Muscle layer of colon (tissue), 2 donors: ENCODE measurements at regions not wholly inside any gene's neighbourhood (a gene's known extent, or its start where the extent isn't known, plus 50 kb on each side); places are given as distances from the start of the nearest gene placed in this dataset.

Experiments
- H3K27ac ChIP-seq: one replicate; pipeline ENCODE4 v1.7.0; 2013; ENCODE audit warnings: low read depth, mild to moderate bottlenecking, low read length, moderate library complexity
- H3K27me3 ChIP-seq, 2 donors: one replicate each; pipeline ENCODE4 v1.7.0; 2013; ENCODE audit warnings: low read length in 2 of 2, mild to moderate bottlenecking in 2 of 2; ENCODE audit not compliant: insufficient read depth in 2 of 2, control insufficient read depth in 1 of 2
- H3K36me3 ChIP-seq: one replicate; pipeline ENCODE4 v1.7.0; 2013; ENCODE audit warnings: mild to moderate bottlenecking, low read length; ENCODE audit not compliant: insufficient read depth
- H3K4me1 ChIP-seq: one replicate; pipeline ENCODE4 v1.7.0; 2013; ENCODE audit warnings: mild to moderate bottlenecking, low read length; ENCODE audit not compliant: insufficient read depth
- H3K4me3 ChIP-seq, 2 donors: one replicate each; pipeline ENCODE4 v1.7.0; 2013; ENCODE audit warnings: low read length in 2 of 2, low read depth in 1 of 2, mild to moderate bottlenecking in 1 of 2, moderate library complexity in 1 of 2
- H3K9ac ChIP-seq: one replicate; pipeline ENCODE4 v1.7.0; 2013; ENCODE audit warnings: low read length
- H3K9me3 ChIP-seq: one replicate; pipeline ENCODE4 v1.7.0; 2013; ENCODE audit warnings: mild to moderate bottlenecking, low read length
- donor health status: abdominal sarcoma.
- donor health status: Adenocarcinoma of cecum.

- Histone ChIP-seq H3K27me3 (no peaks in the 10 kb centered on the region), H3K36me3 (no peaks in the 10 kb centered on the region), H3K9me3 (no peaks in the 10 kb centered on the region), H3K27ac (no peak overlapping the region), H3K9ac (no peak overlapping the region), H3K4me1 (no peaks in the 10 kb centered on the region), H3K4me3 (no peak overlapping the region)
These were observed 66.7 kb downstream of the CD164 start for GRCh38 chr6:109315341-109316110.

GRCh38 chr6:109314313-109314712 is 68.0 kb downstream of the CD164 start:
- no peaks in the 10 kb centered on the region for H3K27me3 ChIP-seq
- no peaks in the 10 kb centered on the region for H3K36me3 ChIP-seq
- H3K9ac ChIP-seq = no peak overlapping the region
- no peak overlapping the region for H3K27ac ChIP-seq
- no peaks in the 10 kb centered on the region for H3K9me3 ChIP-seq
- H3K4me3 ChIP-seq = no peak overlapping the region
- no peaks in the 10 kb centered on the region for H3K4me1 ChIP-seq

DNA sequence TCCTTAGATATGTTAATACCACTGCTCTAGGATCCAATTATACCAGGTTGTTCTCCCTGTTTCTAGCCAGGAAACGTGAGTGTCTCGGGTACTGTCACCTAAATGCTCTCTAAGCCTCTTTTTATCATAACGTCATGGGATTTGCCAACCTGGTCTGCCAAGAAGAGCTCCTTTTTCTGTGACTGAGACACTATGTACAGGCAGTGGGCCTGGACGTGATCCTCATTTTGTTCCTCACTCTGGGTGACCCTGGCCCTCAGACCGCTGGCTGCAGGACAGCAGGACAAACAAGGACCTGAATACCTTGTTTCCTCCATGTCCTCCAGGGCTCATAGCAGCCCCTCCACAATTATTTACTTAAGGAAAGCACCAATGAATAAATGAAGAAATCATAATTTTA is 69.1 kb downstream of the CD164 start:
- Histone ChIP-seq H3K4me1 (no peaks in the 10 kb centered on the region), H3K9ac (no peak overlapping the region), H3K27me3 (no peaks in the 10 kb centered on the region), H3K4me3 (no peak overlapping the region), H3K27ac (no peak overlapping the region), H3K36me3 (no peaks in the 10 kb centered on the region), H3K9me3 (no peaks in the 10 kb centered on the region)

DNA sequence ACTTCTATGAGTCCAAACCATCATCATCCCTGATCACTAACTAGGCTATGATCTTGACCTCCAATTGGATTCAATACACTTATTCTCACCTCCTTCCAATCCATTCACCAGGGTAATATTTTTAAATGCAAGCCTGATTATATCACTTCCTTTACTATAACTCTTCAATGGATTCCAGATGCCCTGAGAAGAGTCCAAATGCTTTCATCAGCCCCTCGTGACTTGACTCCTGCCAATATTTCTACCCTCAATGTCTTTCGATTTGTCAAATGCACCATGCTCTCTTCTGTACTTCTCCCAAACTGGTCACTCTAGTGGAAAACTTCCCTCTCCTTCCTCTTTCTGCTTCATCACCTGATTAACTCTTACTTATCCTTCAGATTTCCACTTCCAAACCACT is 70.8 kb downstream of the CD164 start:
- Histone ChIP-seq H3K4me1 (no peaks in the 10 kb centered on the region), H3K27me3 (no peaks in the 10 kb centered on the region), H3K36me3 (no peaks in the 10 kb centered on the region), H3K9me3 (no peaks in the 10 kb centered on the region), H3K9ac (no peak overlapping the region), H3K27ac (no peak overlapping the region), H3K4me3 (no peak overlapping the region)

GRCh38 chr6:109309917-109310316 is 72.3 kb downstream of the CD164 start:
- H3K27me3 ChIP-seq = no peaks in the 10 kb centered on the region
- H3K4me1 ChIP-seq = no peaks in the 10 kb centered on the region
- no peaks in the 10 kb centered on the region for H3K36me3 ChIP-seq
- H3K4me3 ChIP-seq = no peak overlapping the region
- H3K27ac ChIP-seq = no peak overlapping the region
- H3K9me3 ChIP-seq = no peaks in the 10 kb centered on the region
- H3K9ac ChIP-seq = no peak overlapping the region

DNA sequence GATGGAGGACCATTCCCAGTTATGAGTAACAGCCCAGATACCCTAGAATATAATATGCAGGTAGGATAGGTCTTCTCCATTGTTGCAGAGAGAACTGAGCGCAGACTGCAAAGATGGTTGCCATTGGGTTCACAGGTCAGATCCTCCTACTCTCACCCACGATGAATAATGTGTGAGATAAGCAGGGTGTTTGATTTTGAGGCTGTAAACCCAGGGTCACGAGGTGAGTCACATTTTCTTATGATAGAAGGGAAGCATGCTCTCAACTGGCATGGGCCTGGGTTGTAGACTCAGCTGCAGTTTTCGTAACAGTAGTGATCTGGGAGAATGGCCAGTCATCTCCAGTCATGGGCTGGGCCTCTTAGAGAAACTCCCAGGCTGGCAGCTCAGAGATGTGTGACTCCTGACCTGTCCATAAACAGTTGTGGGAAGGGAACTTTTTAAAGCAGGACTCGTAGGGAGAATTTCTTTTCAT is 74.2 kb downstream of the CD164 start:
- Histone ChIP-seq H3K9ac (no peak overlapping the region), H3K9me3 (no peaks in the 10 kb centered on the region), H3K4me1 (no peaks in the 10 kb centered on the region), H3K4me3 (no peak overlapping the region), H3K36me3 (no peaks in the 10 kb centered on the region), H3K27me3 (no peaks in the 10 kb centered on the region), H3K27ac (no peak overlapping the region)

DNA sequence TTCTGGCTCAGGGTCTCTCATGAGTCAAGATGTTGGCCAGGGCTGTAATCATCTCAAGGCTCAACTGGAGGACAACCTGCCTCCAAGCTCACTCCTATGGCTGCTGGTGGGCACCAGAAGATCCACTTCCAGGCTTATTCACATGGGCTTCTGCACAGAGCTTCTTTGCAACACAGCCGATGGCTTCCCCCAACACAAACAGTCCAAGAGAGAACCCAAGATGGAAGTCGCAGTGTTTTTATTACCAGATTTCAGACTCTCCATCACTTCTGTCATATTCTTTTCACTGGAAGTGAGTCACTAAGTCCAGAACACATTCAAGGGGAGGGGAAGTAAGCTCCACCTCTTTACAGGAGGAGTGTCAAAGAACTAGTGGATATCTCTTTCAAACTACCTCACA is 75.5 kb downstream of the CD164 start:
- H3K4me3 ChIP-seq = no peak overlapping the region
- no peak overlapping the region for H3K27ac ChIP-seq
- H3K9me3 ChIP-seq = no peaks in the 10 kb centered on the region

GRCh38 chr6:109305028-109305427 is 77.2 kb downstream of the CD164 start:
- Histone ChIP-seq H3K9ac (no peak overlapping the region), H3K4me1 (peaks cover 18% of the 10 kb centered on the region), H3K4me3 (no peak overlapping the region), H3K27ac (no peak overlapping the region), H3K36me3 (no peaks in the 10 kb centered on the region), H3K27me3 (no peaks in the 10 kb centered on the region), H3K9me3 (no peaks in the 10 kb centered on the region)

More for the DNA sequence above, 75.5 kb downstream of the CD164 start:
- peaks cover 3% of the 10 kb centered on the region for H3K4me1 ChIP-seq
- no peaks in the 10 kb centered on the region for H3K36me3 ChIP-seq
- H3K9ac ChIP-seq = no peak overlapping the region
- H3K27me3 ChIP-seq = no peaks in the 10 kb centered on the region

GRCh38 chr6:109304284-109305015 is 77.8 kb downstream of the CD164 start:
- Histone ChIP-seq H3K9me3 (no peaks in the 10 kb centered on the region), H3K27ac (no peak overlapping the region), H3K4me3 (no peak overlapping the region), H3K36me3 (no peaks in the 10 kb centered on the region), H3K4me1 (peaks cover 24% of the 10 kb centered on the region), H3K9ac (no peak overlapping the region), H3K27me3 (no peaks in the 10 kb centered on the region)

GRCh38 chr6:109303640-109304283 is 78.5 kb downstream of the CD164 start:
- Histone ChIP-seq H3K9me3 (no peaks in the 10 kb centered on the region), H3K4me1 (peaks cover 31% of the 10 kb centered on the region), H3K36me3 (no peaks in the 10 kb centered on the region), H3K9ac (no peak overlapping the region), H3K27ac (no peak overlapping the region), H3K4me3 (no peak overlapping the region), H3K27me3 (no peaks in the 10 kb centered on the region)

GRCh38 chr6:109303164-109303563 is 79.1 kb downstream of the CD164 start:
- no peaks in the 10 kb centered on the region for H3K36me3 ChIP-seq
- H3K27me3 ChIP-seq = no peaks in the 10 kb centered on the region
- no peak overlapping the region for H3K4me3 ChIP-seq
- no peak overlapping the region for H3K27ac ChIP-seq
- H3K4me1 ChIP-seq = peaks cover 34% of the 10 kb centered on the region
- no peak overlapping the region for H3K9ac ChIP-seq
- no peaks in the 10 kb centered on the region for H3K9me3 ChIP-seq
